ENCODE measurements at regions not wholly inside any gene's neighbourhood (a gene's known extent, or its start where the extent isn't known, plus 50 kb on each side); places are given as distances from the start of the nearest gene placed in this dataset.
"Not testable (repeated sequence)": the region's sequence is repeated elsewhere in the genome, so short reads cannot be mapped to it uniquely, and the experiment has no call there.

DNA sequence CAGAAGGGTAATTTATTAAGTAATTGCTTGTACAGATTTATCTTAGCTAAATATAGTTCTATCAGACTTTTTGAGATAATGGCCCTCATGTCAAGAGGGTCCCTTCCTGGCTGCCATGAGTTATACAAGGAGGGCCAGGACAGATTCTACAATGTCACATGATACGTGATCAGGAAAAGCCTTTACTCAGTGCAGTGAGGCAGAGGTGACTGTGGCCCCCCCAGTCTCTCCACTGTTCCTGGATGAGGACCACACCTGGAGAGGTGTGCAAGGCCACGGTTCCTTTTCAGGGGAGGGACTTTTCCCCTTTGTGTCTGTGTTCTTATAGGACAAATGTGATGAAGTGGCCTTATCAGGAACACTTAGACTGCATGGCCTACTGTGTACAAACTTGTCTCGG is 54.3 kb upstream of the LRCH1 start:
- no peak for DNase-seq (ENCODE audit: low read depth, low spot score)

DNA sequence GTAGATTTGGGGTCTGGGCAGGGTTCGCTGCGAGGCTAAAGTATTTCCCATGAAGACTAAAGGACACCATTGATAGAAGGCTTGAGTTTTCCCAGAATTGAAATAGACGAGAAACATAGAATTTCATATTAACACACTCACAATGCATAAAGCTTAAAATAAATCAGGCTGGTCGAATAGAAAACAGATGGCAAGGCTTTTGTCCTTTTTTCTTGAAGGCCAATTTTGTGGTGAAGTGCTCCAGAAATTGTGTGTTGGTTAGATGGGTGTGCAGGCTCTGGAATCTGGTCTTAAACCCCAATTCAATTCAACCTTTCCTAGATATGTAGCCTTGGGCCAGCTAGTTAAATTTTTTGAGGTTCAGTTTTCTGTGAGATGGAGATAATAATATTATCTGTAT is 56.9 kb upstream of the LRCH1 start:
- no peak for DNase-seq (ENCODE audit: low read depth, low spot score)

DNA sequence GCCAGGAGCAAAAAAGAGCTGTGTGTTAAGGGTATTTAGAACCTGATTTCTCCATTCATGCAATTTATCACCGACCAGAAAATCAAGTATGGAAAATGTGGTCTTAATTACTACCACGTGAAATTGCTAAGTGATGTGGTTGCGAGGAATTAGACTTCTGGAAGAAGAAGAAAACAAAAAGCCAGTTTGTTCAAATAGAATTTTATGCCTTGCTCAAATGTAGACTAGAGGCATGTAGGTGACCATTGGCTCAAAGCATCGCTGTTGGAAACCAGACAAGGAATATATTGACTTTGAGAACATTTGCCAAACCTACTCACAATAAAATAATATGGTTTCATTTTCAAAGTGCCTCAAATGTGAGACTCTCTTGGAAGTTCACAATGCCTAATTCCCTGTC is 57.3 kb upstream of the LRCH1 start:
- no peak for DNase-seq (ENCODE audit: low read depth, low spot score)

DNA sequence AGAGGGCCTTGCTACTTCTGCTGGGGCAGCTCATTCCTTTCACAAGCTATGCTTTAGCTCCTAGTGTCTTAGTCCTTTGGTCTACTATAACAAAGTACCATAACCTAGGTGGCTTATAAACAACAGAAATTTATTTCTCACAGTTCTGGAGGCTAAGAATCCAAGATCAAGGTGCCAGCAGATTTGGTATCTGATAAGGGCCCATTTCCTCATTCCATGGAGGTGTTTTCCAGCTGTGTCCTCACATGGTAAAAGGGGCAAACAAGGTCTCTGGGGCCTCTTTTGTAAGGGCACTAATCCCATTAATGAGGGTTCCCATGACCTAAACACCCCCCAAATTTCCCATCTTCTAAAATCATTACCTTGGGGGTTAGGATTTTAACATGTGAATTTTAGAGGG is 57.9 kb upstream of the LRCH1 start:
- no peak for DNase-seq (ENCODE audit: low read depth, low spot score)

DNA sequence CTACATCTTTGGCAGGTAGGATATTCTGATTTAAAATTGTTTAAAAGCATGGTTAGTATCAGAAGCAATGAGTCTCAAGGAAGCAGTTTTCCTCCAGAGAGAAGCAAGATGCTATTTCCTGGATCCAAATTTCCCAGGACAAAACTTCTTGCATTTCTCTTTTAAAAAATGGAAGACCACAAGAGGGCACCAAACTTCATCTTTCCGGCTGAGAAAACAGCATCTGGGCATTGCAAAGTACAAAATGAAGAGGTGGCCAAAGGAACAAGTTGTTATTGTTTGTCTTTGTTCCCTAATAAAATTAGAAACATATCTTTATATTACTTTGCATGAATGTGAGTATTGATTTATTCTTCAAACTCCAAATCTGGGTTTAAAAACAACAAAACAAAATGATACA is 60.0 kb upstream of the LRCH1 start:
- DNase-seq (ENCODE audit: low read depth, low spot score), result peak; percentile 37

DNA sequence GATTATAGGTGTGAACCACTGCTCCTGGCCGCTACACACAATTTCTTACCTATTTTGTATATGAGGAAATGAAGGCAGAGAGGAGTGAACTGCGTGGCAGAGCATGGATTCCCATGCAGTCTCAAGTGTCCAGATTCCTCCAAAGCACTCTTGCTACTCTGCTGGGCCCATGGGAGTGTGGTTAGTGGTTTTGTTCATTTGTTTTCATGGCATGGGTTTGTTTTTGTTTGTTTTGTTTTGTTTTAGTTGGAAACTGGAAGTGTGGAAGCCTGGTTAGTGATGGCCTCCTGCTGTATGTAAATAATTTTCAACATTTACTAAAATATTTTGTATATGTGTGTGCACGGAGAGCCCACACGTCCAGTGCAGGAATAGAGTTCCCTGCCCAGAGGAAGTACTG is 61.3 kb upstream of the LRCH1 start:
- DNase-seq (ENCODE audit: low read depth, low spot score), result no peak

DNA sequence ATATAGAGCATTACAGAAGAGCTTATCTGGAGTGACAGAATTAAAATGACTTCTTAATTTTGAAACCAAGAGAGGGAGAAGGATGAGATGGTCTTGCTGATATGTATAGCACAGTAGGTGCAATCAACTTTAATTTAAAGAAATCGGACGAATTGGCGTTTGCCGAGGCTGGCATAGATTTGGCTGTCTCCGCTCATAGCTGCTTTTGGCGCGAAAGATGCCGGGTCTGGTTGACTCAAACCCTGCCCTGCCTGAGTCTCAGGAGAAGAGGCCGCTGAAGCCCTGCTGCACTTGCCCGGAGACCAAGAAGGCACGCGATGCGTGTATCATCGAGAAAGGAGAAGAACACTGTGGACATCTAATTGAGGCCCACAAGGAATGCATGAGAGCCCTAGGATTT is 62.3 kb upstream of the LRCH1 start:
- DNase-seq (ENCODE audit: low read depth, low spot score), result not testable (repeated sequence)

DNA sequence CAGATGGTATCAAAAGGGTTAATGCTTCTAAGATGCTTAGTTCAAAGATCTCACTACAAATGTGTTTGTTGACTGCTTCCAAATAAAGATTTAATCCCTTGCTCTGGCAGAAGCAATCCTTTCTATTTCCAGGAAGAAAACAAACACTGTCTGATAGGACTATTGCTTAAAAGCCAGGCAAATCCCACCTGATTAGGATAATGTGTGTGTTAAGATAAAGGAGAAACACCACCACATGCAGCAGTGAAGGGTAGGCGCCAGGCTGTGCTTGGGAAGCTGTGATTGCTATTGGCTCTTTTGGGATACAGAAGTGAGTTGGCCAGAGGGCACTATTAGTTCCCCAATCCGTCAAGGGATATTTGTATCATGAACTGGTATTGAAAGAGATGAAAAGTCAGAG is 62.8 kb upstream of the LRCH1 start:
- DNase-seq (ENCODE audit: low read depth, low spot score), result peak; percentile 52

DNA sequence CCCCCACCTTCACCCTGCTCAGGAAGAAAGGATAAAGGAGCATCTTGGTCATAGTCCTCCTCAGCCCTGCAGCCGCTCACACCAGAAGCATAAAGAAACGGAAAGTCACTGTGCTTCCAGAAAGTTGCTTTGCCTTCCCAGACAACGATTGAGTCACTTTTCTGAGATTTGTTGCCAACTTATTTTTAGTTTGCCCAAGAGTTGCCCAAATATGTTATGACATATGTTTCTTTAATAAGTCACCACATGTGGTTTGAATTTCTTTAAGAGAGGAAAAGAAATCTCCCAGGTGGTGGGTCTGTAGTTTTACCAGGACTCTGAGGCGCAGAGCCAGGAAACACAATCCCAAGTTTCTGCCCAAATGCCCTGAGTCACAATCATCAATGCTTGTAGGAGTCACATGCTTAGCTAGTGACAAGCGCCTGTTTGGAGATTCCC is 63.4 kb upstream of the LRCH1 start:
- DNase-seq (ENCODE audit: low read depth, low spot score), result peak; percentile 21

DNA sequence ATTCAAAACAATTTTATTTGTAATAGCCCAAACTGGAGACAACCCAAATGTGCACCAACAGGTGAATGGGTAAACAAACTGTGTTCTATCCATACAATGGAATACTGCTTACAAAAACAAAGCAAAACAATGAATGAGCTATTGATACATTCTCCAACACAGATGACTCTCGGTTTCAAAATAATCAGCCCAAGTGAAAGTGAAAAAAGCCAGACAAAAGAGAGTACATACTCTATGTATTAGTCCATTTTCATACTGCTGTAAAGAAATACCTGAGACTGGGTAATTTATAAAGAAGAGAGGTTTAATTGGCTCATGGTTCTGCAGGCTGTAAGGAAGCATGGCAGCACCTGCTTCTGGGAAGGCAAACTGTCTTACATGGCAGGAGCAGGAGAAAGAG is 65.2 kb upstream of the LRCH1 start:
- no peak for DNase-seq (ENCODE audit: low read depth, low spot score)

DNA sequence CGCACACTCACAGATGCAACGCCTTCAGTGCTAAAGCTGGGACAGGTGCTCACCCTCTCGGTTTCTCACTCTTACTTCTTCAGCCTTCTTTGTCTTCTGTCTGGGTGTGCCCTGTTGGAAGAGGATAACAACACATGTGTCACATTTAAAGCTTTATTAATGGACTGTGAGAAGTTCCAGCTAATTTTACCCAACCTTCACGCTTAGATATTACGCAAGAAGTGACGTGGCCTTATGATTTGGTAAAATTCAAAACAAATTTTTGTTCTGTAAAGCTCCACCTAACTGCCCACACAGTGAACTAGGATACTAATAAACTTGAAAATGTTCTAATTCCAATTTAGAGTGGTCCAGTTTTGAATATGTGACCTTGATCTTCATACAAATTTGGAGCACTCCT is 66.7 kb upstream of the LRCH1 start:
- DNase-seq (ENCODE audit: low read depth, low spot score), result no peak

DNA sequence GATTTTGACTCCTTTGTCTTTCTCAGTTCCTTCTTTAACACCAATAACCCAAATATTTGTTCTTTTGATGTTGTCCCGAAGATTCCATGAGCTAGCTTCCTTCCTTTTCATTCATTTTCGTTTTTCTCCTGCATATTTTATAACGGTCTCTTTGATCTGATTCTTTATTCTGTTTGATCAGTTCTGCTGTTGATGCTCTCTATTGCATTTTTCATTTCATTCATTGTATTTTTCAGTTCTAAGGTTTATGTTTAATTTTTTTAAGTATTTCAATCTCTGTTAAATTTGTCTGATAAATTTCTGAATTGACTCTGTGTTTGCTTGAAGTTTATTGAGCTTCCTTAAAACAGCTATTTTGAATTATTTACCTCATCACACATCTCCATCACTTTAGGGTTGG is 68.4 kb upstream of the LRCH1 start:
- no peak for DNase-seq (ENCODE audit: low read depth, low spot score)

DNA sequence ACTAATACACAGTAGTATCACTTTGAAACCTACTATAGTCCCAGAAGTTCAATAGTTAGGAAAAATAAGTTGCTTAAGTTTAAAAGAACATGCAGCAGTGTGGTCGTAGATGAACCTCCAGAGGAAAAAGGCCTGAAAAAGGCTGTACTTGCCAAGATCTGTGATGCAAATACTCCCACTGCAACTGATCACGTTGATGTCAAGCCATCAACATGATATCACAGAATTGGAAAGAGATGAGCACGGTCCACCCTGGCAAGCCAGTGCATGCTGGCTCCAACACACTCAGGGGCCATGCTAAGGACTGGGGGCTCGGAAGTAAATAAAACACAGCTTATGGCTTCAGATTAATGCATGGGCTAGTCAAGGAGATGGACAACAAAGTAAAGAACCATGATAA is 71.8 kb upstream of the LRCH1 start:
- no peak for DNase-seq (ENCODE audit: low read depth, low spot score)

DNA sequence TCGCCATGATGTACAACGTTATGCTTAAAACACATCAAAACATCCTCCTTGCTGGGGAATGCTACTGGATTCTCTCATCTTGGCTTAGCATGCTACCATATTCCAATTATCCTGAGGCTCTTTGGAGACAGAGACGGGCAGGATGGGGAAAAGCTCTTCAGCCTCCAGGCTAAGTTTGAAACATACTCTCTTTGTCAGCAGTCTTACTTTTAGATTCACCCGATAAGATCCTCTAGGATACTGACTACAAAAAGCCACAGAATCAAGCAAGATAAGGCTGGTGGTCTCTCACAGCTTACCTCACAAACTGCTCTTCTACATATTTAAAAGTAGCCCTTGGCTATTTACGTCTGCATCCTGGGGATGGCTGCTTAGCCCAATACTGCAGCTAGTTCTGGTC is 72.8 kb upstream of the LRCH1 start:
- DNase-seq (ENCODE audit: low read depth, low spot score), result peak; percentile 54

DNA sequence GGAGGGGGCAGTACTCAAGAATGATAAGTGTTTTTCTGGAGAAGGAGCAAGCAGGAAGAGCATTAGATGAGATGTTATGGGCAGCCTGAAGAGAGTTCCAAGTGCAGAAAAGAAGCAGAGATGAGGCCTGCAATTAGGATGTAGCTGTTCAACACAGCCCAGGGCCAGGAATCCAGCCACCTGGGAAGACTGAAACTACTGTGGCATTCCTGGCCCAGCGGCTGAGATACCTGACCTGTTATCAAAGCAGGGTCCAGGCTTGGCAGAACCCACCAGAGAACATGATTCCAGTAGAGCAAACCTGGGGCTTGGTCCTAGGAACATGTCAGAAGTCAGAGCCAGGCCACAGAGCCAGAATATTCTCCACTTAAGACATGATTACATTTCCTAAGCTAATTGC is 73.3 kb upstream of the LRCH1 start:
- peak; percentile 78 for DNase-seq (ENCODE audit: low read depth, low spot score)

DNA sequence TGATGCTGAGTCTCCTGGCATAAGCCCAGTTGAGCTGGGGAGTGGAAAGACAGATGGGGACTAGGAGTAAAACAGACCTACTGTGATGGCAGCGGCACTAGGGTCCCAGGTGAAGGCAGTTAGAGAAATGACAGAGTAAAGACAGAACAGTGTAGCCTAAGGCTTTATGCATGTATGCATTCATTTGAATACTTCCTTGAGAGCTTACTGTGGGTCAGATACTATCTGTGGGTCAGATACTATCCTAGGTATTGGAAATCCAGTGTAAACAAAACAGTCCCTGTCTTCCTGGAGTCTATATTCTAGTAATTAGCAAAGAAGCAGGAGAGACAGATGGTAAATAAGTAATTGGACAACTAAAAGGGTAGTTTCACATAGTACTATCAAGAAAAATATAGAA is 73.7 kb upstream of the LRCH1 start:
- peak; percentile 44 for DNase-seq (ENCODE audit: low read depth, low spot score)

DNA sequence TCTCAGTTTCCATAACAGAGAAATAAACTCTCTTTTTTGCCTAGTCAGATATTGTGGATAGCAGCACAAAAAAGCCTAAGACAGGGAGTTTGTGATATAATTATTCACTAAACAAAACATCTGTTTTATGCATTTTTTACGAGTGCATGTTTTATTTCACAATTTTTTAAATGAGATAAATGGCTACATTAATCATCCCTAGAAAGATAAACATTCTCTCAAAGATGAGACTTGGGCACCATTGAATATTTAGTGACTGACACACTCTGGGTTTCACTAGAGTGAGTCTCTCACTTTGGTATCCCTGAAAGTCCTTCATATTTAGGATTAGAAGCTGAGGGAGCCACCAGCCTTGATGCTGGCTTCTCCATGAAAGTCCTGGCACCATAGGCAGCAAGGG is 74.3 kb upstream of the LRCH1 start:
- no peak for DNase-seq (ENCODE audit: low read depth, low spot score)

DNA sequence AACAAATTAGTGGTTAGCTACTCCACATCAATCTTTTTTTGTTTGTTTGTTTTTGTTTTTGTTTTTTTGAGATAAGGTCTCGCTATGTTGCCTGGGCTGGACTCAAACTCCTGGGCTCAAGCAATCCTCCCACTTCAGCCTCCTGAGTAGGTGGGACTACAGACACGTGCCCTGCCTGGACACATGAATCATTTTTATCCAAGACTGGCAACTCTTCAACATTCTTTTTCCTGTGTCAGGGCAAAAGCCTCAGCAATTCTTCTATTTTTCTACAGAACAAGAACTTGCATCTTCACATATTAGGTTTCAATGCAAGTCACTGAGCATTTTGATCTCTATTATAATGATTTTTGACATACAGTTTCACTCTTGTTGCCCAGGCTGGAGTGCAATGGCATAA is 76.8 kb upstream of the LRCH1 start:
- no peak for DNase-seq (ENCODE audit: low read depth, low spot score)

DNA sequence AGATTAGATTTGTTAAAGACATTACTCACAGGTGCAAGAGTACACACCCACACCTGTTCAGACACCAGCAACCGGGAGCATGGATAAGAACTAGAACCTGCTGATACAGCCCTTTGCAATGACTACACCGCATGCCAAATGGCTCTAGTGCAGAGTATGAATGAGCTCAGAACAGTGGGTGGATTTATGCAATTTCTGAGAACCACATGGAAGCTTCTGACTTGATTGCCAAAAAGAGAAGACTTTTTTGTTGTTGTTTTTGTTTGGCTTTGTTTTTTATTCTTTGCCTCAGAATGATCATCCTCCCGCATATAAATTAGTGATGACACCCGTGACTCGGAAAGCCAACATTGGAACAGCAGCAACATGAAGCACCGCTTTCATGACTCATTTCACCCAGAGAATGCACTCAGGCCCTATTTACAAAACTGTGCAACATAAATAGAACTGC is 77.4 kb upstream of the LRCH1 start:
- no peak for DNase-seq (ENCODE audit: low read depth, low spot score)

DNA sequence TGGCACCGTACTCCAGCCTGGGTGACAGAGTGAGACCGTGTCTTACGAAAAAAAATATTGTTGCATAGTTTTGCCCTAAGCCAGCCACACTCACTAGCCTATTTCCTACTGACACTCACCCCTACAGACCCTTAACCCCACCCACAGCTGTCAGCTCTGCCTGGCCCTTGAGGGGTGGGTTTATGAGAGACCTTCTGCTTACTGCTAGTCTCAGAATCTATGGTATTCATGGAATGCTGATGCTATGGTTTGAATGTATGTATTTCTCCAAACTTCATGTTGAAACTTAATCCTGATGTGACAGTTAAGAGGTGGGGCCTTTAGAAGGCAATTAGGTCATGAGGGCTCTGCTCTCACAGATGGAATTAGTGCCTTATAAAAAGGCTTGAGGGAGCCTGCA is 79.2 kb upstream of the LRCH1 start:
- peak; percentile 71 for DNase-seq (ENCODE audit: low read depth, low spot score)

DNA sequence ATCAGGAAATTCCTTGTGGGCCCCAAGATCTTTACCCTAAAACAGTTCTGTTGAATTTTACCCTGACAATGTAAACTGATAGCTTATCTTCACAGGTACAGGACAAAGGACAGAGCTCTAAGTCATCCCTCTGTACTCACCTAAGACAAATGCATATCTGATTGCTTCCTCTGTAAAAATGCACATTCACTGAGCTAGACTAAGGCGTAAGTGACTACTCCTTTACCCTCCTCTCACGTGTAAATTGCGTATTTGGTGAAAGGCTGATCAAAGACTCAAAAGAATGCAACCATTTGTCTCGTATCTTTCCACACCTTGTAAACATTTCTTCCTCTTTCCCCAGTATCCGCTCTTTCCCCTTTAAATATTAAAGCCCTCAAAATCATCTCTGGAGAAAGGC is 80.6 kb upstream of the LRCH1 start:
- DNase-seq (ENCODE audit: low read depth, low spot score), result peak; percentile 28

DNA sequence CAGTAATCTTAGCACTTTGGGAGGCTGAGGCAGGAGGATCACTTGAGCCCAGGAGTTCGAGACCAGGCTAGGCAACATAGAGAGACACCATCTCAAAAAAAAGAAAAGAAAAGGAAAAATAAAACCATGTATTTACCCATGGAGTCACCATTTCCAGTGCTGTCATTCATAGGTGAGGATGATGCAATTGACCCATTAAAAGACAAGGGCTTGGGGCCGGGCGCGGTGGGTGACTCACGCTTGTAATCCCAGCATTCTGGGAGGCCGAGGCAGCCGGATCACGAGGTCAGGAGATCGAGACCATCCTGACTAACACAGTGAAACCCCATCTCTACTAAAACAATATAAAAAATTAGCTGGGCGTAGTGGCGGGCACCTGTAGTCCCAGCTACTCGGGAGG is 82.6 kb upstream of the RUBCNL start:
- not testable (repeated sequence) for DNase-seq (ENCODE audit: low read depth, low spot score)

DNA sequence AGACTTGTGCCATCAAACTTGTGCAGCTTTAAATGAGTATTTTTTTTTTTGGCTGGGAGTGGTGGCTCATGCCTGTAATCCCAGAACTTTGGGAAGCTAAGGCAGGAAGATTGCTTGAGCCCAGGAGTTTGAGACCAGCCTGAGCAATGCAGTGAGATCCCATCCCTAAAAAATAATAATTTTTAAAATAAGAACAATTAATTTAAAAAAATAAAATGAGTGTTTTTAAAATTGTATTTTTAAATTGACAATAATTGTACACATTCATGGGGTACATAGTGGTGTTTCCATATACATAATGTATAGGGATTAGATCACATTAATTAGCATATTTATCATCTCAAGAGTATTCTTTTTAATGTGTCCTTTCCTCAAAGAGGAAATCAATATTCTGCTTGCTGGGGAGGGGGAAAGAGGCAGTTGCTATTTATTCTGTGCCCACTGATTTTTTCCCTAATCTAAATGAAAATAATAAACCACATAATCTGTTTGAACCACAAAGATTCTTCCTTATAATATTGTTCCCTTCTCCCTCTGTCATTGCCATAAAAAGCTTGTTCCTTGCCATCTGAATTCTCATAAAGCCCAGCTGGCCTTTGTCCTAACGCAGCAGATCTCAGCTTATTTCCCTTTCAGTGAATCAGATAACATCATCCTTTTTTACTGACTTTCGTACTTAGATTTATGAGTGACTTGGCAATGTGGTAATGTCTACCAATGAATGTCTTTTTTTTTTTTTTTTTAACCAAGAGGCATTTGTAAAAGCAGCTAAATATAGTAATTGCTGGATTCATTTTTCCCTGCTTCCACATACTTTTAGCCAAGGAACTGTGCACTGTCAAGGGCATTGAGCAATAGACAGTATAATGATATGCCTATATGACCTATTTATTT is 81.8 kb upstream of the RUBCNL start:
- DNase-seq (ENCODE audit: low read depth, low spot score), result no peak

DNA sequence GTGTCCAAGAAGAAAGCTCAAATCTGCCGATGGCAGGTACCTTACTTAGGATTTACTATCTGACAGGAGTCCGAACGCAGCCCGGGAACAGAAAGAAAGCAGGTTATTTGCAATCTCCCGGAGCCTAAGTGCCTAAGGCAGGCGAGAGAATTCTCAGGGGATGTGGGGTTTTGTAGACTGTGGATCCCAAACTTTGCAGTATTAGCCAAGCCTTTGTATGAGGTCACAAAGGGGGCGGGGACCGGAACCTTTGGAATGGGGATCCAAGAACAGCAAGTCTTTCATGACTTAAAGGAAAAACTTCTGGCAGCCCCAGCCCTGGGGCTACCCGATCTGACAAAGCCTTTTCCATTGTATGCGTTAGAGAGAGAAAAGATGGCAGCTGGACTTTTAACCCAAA is 80.6 kb upstream of the RUBCNL start:
- peak; percentile 85 for DNase-seq (ENCODE audit: low read depth, low spot score)

Measured in ELF-1 (cell line).